ENCODE measurements at regions not wholly inside any gene's neighbourhood (a gene's known extent, or its start where the extent isn't known, plus 50 kb on each side); places are given as distances from the start of the nearest gene placed in this dataset.

DNA sequence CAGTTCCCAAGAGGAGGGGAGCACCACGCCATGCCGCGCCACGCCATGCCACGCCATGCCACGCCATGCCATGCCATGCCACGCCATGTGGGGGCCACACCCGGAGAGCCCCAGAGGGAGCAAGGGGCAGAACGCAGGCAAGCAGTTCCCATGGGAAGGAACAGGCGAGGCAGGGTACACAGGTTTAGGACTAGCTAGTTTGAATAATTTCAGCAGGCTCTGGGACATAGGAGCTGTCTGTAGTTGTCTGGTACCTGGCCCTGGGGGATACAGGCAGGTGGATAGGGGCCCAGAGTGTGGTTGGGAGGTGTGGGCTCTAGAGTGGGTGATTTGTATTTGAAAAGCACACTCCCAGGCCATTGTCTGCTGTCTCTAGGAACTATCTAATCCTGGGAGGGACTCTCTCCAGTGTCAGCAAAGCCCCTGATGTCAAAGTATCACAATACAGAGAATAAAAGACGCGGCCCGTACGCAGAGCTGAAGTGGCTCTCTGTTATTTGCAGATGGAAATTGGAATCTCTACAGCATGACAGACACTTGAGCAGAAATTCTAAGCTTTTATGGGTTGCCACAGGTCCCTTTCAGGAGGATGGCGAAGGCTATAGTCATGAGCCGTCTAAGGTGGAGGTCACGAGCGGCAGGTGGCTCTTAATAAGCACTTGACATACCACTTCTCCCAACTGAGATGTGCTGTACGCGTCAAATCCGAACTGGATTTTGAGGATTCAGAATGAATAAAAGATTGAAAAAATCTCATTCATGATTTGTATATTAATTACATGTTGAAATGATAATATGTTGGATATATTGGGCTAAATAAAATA, 220.8 kb upstream of the TNRC6C start:
- DNase-seq = peak in 1 of 2 experiments; percentile 50

DNA sequence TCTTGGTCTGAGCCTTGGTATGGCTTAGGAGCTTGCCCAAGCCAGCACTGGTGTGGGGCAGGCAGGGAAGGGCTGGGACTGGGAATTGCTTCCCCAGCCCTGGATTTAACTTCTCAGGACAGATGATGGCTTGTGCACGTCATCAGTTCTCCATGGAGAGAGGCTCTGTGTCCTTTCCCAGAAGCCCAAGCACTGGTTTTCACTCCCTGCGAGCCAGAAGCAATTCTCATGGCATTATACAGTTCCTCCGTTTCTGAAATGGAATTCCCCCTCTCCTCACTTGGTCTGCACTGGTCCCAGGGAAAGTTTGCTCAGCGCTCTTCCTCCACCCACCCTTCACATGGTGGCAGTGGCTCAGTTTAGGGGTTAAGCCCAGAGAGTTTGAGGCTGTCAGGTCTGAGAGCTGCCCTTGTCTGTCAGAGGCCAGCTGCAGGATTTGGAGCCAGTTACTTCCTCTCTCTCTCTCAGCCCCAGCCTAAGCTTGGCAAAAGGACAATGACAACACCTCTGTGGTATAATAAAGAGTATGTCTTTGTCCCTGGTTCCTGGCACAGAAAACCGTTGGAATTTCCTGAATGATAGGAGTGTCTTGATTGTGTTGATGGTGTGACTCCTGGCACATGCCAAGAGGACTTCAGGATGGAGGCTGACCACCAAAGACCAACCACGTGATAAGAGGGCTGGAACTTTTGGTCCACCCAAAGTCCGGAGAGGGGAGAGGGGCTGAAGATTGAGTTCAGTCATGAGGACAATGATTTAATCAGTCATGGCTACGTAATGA, 219.6 kb upstream of the TNRC6C start:
- no peak for DNase-seq

DNA sequence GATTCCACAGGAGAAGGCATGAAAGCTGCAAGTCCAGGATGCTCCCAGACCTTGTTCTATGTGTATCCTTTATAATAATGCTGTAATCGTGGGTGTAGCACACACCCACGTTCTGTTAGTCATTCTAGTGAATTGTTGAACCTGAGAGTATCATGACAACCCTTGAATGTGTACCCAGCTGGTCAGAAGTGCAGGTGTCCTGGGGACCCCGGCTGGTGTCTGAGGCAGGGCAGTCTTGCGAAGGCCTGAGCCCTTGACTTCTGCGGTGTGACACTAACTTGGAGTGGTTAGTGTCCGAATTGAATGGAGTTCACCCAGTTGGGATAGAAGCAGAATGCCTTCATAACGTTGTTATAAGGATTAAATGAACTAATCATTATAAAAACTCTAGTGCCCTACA, 218.0 kb upstream of the TNRC6C start:
- DNase-seq = no peak

DNA sequence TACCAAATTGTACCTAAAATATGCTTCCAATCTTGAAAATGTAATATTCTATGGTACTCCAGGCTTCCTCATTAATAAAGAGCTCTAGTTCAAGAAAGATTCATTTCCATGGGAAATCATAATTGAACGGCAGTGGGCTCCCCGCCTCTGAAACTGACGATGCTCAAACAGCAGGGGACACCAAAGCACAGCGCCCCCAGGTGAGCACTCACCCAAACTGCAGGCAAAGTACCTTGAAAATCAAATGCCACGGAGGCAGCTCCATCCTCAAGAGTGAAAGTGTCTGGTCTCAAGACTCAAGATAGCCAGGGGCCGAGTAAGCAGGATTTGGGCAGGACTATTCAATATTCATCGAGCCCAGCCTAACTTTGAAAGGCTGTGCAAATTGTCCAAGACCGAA, 217.4 kb upstream of the TNRC6C start:
- peak in 1 of 2 experiments; percentile 47 for DNase-seq

DNA sequence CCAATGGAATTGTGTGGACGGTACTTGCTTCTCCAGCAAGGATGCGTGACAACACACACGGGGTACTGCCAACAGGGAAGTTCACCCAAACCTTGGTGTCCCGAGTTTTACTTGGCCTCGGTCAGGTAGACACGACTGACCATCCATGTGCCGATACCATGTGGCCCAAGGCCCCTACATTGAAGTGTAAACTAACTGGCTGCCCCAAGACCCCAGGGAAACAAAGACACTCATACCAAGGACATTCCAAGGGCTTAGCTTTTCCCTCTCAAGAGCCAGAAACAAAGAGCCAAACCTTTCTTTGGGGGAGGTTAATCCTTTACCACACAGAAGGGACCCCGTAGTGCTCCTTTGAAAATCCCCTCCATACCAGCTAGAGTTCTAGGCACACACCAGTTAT, 215.9 kb upstream of the TNRC6C start:
- DNase-seq = no peak

DNA sequence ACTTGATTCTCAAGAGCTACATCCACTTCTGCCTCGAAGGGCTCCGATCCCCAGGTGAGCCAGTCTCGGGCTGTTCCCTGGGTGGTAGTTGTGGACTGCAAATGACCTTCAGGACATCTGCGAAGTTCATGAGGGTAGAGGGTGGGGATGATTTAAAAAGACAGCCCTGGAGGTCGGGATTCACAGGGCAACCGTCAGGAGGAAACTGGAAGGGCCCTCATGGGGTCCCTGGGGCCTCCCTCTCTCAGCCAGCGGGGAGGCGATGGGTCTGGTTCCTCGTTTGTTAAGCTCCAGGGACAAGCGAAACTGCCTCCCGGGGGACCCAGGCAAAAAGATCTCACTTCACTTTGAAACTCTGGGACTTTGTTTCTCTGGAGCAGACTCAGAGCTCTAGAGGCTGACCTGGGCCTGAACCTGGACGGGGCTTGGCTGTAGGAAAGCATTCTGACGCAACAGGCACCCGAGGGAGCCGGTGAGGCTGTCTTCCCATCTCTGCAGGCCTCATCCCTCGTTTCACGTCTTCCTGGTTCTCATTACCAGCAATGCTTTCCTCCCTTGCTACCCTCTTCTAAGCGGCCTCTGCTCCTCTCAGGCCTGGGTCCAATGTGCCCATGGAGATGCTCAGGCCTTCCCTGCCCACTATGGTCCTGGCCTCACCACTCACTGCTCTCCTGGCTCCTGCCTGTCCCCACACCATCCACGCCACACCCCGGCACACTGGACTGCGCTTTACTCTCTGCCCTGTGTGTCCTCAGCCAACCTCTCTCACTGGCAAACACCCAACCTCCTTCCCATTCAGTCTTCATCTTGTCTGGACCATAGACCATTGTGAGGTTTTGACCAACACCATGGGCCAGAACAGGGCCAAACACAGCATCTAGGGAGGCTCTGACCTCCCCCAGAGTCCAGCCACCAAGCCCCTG, 214.2 kb upstream of the TNRC6C start:
- DNase-seq = no peak

DNA sequence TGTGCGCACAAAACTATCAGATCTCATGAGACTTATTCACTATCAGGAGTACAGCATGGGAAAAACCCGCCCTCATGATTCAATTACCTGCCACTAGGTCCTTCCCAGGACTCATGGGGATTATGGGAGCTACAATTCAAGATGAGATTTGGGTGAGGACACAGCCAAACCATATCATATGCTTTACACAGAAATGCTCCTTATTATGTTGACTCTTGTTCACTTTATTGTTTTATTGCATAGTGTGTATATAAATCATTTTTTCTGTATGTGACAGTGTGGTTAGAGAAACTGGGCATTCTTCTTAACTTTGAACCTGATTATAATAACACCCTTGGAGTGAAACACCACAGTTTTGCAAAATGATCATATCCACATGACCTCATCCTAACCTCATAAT, 212.8 kb upstream of the TNRC6C start:
- DNase-seq = no peak

DNA sequence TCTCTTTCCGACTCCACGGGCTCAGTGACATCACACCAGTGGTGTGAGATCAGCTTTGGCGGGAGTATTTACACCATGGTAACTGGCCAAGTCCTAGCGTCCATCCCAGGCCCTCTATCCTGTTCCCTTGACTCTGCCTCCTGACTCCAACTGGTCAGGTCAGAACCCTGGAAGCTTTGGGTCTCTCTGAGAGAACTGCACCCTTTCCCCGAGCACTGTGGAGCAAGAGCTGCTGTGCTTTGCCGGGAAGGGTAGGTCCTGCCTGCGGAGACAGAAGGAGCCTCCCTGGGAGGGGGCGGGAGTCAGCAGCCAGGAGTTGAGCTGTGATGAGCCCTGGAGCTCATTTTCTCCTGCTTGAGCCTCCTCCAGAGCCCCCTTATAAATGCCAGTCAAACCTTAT, 212.1 kb upstream of the TNRC6C start:
- DNase-seq = no peak

DNA sequence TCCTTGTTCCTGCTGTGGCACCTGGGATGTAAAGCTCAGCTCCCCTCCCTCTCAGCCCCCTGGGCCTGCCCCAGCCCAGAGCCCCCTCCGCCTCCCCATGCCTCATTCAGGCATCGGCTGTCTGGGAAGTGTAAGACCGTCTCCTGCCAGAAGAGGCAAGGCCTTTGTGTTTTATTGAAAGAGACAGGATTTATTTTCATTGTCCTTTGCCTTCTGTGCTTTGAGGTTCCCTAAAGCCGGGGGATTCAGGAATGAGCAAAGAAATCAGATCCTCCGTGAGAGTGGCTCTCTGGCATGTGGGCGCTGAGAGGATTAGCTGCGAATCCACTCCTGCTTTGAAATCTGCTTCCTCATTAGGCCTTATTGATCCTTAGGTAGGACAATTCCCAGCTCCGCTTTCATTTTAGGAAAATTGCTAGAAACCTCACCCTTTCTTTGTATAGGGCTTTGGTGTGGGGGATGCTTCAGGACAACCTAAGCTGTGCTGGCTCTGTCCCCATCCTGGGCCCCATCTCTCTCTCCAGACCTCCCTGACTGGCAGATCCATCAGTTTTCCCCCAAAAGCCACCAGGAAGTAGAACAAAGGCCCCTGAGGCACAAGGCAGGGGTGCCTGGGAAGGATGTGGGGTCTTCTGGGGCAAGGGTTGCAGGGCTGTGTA, 211.5 kb upstream of the TNRC6C start:
- no peak for DNase-seq

DNA sequence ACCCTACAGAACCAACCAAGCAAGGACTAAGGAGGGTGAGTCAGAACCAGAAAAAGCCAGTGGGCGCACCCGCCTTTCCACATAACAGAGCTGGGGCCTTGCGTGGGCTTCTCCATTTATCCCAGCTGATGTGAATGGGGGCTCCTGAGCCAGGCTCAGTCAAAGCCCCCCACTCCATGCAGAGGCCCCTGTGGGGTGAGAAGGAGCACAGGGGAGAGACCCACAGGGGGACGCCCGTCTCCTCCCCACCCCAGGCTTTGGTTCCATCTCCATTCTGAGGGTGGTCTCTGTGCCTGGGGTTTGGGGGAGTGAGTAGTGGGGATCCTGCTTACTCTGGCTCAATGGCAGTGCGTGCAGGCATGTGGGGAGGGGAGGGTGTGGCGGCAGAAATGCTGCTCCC, 210.1 kb upstream of the TNRC6C start:
- DNase-seq = no peak

DNA sequence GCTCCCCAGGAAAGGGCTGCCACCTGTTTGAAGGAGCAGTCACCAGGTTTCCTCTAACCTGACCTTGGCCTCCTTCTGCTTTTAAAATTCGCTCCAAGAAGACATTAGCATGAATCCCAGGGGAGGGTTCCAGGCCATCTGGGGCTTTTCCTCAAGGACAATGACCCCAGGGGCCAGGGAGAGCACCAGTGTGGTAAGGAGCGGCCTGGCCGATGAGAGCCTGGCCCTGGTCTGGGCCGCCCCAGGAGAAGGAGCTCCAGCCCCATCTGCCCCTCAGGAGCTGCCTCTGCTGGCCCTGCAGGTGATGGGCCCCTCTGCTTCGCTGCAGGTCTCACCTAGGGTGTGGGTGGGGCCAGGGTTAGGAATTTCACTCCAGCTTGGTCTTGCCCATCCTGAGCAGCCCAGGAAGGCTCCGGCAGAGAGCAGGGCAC, 209.2 kb upstream of the TNRC6C start:
- no peak for DNase-seq

DNA sequence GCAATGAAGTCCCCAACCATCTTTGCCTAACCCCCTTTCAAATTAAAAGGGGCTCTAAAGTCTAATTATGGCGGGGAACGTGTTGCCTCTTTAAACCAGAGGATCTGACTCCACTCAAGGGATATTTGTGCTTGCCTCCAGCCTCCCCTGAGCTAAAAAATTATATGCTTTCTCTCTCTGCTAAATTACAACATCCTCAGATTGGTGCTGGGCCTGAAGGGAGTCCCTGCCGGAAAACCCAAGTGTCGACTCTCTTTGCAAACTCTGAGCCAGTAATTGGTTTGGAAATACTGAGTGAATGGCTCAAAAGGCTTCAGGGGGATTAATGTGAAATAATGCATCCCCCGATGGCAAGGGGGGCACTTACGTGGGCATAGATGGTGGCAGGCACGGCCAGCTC, 208.5 kb upstream of the TNRC6C start:
- no peak for DNase-seq

DNA sequence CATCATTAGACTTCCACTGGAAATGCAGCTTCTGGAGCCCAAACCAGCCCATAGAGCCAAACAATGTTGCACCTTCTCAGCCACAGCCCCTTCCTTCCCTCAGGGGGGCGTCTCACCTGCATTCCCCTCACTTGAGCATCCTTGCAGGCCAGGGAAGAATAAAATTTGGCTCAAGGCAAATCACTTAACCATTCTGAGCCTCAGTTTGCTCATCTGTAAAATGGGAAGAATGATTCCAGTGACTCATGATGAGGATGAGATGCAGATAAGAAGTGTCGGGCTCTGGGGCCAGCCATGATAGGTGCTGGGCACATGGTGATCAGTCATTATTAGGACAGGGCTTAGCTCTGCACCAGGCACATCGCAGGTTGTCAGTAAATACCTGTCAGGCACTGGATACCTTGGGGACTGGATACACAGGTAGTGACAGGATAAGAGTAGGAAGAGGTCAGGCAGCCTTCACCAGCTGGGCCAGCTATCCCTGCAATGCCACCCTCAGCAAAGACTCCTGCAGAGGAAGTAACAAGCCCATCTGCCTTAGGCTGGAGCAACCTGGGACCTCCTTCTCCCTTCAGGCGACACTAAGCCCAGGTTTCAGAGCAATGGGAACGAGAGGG, 208.0 kb upstream of the TNRC6C start:
- no peak for DNase-seq

DNA sequence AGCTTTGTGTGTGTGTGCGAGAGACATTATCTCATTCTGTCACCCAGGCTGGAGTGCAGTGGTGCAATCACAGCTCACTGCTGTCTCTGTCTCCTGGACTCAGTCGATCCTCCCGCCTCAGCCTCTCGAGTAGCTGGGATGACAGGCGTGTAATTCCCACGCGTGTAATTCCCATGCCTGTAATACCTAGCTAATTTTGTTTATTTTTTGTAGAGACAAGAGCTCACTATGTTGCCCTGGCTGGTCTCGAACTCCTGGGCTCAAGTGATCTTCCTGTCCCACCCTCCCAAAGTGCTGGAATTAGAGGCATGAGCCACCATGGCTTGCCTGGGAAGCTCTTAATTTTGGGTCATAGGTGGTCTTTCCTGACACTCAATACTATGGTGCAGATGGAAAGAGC, 205.3 kb upstream of the TNRC6C start:
- no peak for DNase-seq

DNA sequence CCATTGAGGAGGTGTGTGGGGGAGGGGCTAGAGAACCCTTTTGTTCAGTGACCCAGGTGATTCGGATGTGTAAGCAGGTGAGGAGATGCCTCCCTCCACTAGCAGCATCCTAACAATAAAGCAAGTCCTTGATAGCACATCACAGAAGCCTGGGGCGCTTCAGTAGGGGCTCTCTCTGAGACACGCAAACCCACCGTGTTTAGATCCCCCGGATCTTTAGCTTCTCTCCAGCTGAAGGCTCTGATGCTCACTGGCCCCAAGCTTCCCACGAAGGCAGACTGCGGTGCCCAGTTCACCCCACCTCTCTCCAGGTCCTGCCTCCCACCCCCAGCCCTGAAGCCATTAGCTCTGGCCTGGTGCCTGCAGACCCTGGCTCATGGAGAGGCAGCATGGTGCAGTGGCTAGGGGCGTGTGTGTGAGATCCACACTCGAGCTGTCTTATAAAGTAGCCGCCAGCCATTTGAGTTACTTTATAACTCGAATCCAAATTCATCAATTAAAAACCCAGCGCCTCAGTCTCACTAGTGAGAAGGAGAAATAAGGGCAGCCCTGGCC, 204.7 kb upstream of the TNRC6C start:
- no peak for DNase-seq

DNA sequence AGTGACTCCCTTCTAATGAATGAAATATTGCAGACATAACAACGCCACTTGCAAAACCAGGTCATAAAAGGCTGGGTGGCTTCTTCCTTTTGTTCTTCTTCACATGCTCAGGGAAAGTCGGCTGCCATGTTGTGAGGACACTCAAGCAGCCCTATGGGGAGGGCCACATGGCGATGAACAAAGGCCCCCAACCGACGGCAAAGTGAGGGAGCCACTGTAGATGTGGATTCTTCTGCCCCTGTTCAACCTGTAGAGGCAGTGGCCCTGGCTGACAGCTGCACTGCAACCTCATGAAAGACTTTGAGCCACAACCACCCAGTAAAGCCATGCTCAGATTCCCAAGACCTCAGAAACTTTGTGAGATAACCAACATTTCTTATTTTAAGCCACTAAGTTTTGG, 203.5 kb upstream of the TNRC6C start:
- DNase-seq = no peak

DNA sequence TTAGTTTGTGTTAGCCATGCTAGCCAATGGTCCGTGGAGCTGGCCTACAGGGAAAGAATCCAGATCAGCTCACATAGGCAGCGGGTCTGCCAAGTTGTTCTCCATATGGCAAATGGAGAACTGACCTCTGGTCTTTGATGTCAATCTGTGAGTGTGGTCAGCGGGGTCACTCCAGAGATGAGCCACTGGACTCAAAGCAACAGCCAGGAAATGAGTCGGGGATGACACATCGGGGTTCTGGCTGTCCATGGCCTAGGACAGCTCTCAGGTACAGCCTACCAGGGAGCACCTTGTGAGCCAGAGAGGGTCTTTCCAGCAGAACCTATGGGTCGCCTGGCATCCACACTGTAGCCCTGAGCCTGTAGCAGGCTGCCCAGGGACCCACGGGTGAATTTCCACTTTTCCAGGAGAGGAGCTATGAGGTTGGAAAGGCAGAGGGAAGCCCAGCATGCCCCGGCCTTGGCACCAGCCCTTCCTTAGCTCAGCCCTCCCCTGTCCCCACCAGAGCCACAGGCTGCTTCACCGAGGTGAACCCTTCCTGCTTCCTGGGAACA, 203.0 kb upstream of the TNRC6C start:
- no peak for DNase-seq

DNA sequence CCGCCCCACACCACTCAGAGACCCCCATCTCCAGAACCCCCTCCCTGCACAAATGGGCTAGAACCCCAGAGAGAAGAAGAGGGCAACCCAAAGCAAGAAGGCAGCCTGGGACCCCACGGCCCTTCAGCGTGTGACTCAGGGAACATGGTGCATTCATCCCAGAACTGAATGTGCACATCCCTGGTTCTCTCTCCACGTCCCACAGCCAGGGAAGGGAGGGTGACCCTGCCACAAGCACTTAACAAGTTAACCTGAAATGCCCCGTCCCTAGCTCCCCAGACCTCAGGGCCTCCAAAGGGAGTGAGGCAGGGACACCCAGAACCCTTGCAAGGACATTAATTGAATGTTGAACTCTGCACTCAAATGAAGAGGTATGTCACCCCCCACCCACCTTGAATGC, 202.5 kb upstream of the TNRC6C start:
- DNase-seq = no peak

DNA sequence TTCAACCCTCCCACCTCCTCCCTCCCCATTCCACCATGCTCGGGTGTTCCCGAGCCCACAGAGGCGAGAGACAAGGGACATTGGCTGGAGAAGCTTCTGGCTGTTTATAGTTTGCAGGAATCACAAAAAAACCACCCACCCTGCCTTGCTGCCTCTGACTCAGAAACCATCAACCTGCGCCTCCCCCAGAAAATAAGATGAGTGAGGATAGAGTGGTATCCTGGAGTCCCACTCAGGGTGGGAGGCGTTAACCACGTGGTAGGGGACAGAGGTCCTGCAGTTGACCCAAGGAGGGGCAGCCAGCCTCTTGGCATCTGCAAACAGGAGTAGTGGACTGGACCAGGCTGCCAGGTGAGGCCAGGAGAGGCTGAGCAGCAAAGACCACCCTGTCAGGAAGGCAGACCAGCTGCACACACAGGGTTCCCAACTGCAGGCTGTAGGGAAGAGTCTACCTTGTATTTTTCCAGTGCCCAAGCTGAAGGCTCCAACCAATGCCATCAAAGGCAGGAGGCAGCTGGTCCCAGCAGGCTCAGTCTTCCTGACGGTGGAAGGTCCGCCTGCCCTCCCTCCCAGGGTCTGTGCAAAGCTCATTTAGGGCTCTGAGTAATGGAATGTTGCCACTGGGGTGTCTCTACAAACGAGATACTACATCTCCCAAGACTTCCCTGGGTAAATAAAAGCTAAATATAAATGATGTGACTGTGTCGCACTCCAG, 201.5 kb upstream of the TNRC6C start:
- DNase-seq = no peak

DNA sequence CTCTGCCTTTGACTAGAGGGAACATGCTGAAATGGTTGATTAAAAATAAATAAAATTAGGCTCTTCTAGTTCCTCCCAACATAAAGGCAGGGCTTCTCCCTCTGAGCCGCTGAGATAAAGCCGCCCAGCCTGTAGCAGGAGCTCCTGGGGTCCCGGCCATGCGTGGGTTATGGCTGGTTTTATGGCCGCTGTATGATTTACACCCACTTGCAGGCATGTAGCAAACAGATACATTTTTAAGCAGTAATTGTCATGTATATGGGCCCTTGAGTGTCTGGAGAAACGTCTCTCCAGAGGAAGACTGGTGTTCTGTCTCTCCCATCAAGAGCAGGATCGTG, 201.0 kb upstream of the TNRC6C start:
- no peak for DNase-seq

DNA sequence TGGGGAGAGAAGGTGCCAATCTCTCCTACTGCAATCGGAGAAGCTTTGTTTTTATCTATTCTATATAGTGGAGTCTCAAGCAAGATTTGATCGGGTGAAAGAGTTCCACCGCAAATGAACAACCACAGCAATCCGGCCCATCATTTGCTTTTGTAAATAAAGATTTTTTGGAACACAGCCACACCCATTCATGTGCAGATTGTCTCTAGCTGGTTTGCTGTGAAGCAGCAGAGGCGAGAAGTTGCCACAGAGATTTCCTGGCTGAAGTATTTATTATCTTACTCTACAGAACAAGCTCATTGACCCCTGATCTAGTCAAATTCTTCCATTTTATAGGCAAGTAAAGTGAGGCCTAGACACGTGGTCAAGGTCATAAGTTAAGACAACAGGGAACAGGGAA, 195.5 kb upstream of the TNRC6C start:
- DNase-seq = peak in 1 of 2 experiments; percentile 32
